ENCODE measurements at regions not wholly inside any gene's neighbourhood (a gene's known extent, or its start where the extent isn't known, plus 50 kb on each side); places are given as distances from the start of the nearest gene placed in this dataset.
"Not testable (repeated sequence)": the region's sequence is repeated elsewhere in the genome, so short reads cannot be mapped to it uniquely, and the experiment has no call there.

- DNase-seq = no peak
These were observed 857.9 kb downstream of the BRINP3 start for GRCh38 chr1:189619682-189620332.

- no peak for DNase-seq
These were observed 857.2 kb downstream of the BRINP3 start for GRCh38 chr1:189620471-189620870.

- no peak for DNase-seq
These were observed 854.3 kb downstream of the BRINP3 start for GRCh38 chr1:189623336-189623735.

GRCh38 chr1:189627427-189627826 lies 850.2 kb downstream of the BRINP3 start:
- no peak for DNase-seq

- no peak for DNase-seq
These were observed 848.8 kb downstream of the BRINP3 start for GRCh38 chr1:189628857-189629256.

GRCh38 chr1:189633658-189634057 lies 844.0 kb downstream of the BRINP3 start:
- no peak for DNase-seq

GRCh38 chr1:189637041-189637440 lies 840.6 kb downstream of the BRINP3 start:
- DNase-seq = no peak

- DNase-seq = not testable (repeated sequence)
These were observed 833.5 kb downstream of the BRINP3 start for GRCh38 chr1:189644156-189644555.

- DNase-seq = no peak
These were observed 832.7 kb downstream of the BRINP3 start for GRCh38 chr1:189644970-189645369.

- no peak for DNase-seq
These were observed 831.6 kb downstream of the BRINP3 start for GRCh38 chr1:189646066-189646465.

- DNase-seq = no peak
These were observed 822.8 kb downstream of the BRINP3 start for GRCh38 chr1:189654906-189655305.

- DNase-seq = no peak
These were observed 820.8 kb downstream of the BRINP3 start for GRCh38 chr1:189656628-189657530.

- no peak for DNase-seq
These were observed 819.9 kb downstream of the BRINP3 start for GRCh38 chr1:189657715-189658114.

- DNase-seq = peak in 2 of 51 donors; percentile 1 to 3
These were observed 819.3 kb downstream of the BRINP3 start for GRCh38 chr1:189658381-189658780.

- DNase-seq = no peak
These were observed 817.9 kb downstream of the BRINP3 start for GRCh38 chr1:189659731-189660130.

GRCh38 chr1:189662190-189662589 lies 815.5 kb downstream of the BRINP3 start:
- no peak for DNase-seq

- DNase-seq = no peak
These were observed 807.8 kb downstream of the BRINP3 start for GRCh38 chr1:189669846-189670245.

- DNase-seq = no peak
These were observed 804.4 kb downstream of the BRINP3 start for GRCh38 chr1:189673217-189673616.

GRCh38 chr1:189675712-189676244 lies 801.9 kb downstream of the BRINP3 start:
- DNase-seq = no peak

GRCh38 chr1:189678779-189679178 lies 798.9 kb downstream of the BRINP3 start:
- no peak for DNase-seq

GRCh38 chr1:189681252-189681919 lies 796.3 kb downstream of the BRINP3 start:
- DNase-seq = no peak

GRCh38 chr1:189682591-189682990 lies 795.1 kb downstream of the BRINP3 start:
- no peak for DNase-seq
